HS-5 (cell line): ENCODE measurements at regions not wholly inside any gene's neighbourhood (a gene's known extent, or its start where the extent isn't known, plus 50 kb on each side); places are given as distances from the start of the nearest gene placed in this dataset.
"Not testable (repeated sequence)": the region's sequence is repeated elsewhere in the genome, so short reads cannot be mapped to it uniquely, and the experiment has no call there.

Experiments used
- DNase-seq: peaks from one replicate; pipeline ENCODE4 v3.0.0-alpha.2; 2012; ENCODE audit warnings: low read depth

DNA sequence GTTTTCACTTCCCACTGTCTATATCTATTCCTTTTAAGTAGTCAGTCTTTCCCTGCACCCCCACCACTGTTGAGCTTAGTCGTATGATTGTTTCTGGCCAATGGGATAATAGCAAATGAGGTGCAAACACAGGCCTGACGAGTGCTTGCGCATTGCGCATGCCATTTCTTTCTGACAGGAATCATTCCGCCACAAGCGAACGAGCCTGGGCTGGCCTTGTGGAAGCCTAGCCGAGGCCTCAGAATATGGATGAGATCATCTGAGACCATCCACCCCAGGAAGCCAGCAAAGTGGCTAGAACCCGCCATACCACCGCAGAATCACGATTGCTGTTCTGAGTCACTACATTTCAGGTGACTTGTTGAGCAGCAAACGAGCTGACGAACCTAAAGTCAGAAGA lies 52.2 kb upstream of the PRL start:
- no peak for DNase-seq

DNA sequence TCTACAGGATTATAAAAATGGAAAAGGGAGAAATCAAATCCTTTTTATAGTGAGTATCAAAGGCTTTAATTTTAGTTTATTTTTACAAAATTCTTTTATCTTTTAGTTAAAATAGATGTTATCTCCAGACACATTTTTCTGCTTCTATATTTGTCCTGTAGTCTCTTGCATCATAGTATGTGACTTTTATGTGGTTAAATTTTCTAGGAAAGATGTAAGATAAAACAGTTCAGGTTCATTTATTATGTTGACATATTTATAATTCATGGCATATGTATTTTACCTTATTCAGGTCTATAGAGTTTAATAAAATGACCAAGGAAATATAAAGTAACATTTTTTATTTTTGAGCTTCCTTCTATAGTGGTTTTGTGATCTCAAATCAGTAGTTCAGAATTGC lies 52.7 kb upstream of the PRL start:
- no peak for DNase-seq

DNA sequence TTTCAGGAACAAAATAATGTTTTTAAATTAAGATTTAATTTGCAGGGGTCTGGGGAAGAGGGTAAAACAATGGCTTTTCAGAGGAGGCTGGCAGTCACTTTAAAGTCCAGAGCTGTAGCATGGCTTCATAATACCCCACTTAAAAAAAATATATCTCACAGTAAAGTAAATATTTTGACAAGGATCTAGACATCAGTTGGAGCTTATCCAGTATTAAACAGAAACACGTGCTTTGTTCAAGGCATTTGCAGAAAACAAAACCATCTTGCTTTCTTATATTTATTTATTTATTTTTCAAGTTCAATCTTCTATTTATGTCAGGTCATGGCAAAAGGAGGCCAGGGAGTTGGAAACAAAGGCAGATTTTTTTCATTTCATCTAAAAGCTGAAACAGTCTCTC lies 53.3 kb upstream of the PRL start:
- DNase-seq, result no peak

DNA sequence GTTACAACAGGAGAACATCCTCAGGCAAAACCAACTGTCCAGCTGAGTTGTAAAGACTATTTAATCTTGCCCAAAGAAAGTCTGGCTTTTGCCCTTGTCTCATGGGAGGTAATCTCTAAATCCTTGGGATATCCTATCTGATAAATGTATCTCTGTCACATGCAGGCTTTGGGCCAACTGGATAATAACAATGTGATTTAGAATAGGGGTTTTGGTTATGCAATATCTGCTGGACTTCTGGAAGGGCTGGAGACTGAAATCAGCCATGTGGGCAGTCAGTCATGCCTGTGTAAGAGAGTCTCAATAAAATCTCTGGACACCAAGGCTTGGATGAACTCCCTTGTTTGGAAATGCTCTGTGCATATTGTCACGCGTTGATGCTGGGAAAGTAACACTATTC lies 56.3 kb upstream of the PRL start:
- no peak for DNase-seq

DNA sequence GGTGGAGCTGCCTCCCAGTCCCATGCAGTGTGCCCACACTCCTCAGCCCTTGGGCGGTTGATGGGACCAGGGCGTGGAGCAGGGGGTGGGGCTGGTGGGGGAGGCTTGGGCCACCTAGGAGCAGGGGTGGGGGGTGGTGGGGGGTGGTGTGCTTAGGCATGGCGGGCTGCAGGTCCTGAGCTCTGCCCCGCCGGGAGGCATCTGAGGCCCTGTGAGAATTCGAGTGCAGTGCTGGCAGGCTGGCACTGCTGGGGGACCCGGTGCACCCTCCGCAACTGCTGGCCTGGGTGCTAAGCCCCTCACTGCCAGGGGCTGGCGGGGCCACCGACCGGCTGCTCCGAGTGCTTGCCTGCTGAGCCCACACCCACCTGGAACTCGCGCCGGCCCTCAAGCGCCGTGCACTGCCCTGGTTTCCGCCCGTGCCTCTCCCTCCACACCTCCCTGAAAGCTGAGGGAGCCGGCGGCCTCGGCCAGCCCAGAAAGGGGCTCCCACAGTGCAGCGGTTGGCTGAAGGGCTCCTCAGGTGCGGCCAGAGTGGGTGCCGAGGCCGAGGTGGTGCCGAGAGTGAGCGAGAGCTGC lies 59.6 kb upstream of the PRL start:
- DNase-seq, result no peak

DNA sequence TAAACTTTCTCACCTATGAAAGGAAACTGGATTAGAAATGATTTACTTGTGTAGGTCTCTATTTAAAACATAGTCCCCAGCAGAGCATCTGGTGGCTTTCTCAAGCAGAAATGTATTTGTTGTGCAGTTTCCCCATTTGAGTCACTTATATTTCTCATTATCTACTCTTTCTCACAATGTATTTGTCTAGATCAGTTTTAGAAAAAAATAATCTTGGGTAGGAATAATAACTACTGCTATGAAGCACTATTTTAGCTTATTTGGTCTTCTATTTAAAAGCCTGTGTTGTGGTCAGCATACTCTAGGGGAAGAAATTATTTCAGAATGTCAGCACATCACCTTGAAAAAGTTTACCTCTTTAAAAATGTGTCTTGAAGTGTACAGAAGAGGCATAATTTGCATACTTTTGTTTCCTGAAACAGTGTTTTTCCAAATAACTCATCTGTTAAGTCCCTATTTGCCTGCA lies 60.9 kb upstream of the PRL start:
- DNase-seq, result no peak

DNA sequence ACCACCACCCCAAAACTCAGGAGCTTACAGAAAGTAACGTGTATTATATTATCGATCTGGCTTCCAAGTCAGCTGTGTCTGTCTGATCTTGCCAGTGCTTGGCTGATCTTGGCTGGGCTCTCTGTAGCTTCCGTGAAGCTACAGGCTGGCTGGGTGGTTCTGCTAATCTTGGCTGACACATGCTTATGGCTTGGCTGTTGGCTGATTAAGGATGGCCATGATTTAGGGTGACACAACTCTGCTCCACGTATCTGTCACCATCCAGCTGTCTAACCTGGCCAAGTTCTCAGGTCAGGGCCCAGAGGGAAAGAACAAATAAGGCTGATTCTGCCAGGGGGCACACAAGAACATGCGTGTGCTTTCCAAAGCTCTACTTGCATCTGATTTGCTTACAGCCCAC lies 64.7 kb upstream of the PRL start:
- DNase-seq, result no peak

DNA sequence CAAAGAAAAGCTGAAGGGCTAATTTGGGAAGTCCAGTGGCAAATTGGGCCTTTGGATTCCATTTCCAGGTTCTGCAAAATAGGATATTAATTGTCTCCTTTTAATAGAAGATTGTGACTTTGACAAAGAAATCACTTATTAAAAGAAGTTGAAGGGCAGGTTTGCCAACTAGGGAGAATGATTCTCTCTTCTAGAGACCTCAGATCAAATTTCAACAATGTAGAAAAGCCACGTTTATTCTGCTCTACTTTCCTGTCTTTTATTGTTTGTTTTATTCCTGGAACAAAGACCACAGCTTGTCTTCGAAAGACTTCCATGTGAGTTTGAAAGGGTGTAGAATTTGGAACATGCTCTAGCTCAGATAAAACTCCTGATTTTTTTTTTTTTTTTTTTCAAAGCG lies 65.5 kb upstream of the PRL start:
- DNase-seq, result no peak

DNA sequence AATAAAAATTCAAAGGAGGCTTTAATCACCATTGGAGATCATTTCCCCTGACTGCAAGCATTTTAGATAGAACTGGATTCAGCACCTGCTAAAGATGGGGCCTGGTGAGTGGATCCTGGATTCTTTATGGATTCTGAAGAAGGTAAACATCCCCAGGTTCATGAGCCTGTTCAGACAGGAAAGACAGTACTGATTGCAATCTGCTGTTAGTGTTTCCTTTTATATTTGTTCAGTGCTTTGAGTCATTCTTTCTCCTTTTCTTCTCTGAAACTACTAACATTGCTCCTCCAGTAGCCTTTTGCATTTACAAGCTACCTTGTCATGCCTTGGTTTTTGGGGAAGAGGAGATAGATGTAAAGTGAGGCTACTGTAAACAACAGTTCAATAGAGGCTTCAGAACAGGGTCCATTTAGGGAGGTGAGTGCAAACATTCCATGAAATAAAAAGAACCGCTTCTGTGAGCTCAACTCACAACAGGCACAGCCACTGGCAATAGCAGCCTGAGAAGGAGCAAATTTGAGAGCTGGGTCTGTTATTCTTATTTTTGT lies 66.4 kb upstream of the PRL start:
- no peak for DNase-seq

DNA sequence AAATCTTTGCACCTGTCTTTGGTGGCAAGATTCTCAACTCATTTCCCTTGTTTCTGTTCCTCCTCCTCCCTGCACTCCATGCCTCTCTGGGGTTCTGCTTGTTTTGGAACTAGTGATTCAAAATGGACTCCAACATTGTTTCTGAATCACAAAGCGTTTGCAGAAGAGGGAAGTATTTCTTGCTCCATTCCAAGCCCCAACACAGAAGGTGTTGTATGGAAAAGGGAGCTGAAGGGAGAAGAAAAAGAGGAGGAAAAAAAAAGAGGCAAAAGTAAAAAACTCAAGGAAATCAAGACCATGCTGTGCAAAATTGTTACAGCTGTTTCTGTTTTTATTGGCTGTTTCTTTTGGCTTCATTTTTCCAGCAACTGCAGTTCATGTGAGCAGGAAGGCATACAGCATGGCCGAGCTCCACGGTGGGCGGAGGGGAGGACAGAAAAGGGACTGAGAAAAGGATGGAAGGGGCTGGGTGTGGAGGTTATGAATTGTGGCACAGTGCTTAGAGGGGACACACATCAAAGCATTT lies 66.9 kb upstream of the PRL start:
- DNase-seq, result no peak

DNA sequence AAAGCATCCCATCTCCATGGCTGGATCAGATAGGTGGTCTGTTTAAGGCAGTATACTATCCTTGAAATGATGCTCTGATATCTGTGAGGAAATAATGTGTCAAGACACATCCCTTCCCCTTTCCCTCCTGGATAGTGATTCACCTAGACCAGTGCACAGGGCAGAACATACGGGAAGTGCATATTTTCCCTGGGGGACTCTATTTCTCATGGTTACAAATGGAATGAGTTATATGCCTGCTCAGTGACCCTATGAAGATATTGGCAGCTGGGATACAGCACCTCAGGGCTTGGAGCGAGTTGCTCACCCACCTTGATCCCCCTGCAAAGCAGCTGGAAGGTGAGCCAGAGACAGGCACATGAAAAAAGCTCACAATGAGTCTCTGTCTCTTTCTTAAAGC lies 67.5 kb upstream of the PRL start:
- DNase-seq, result no peak

DNA sequence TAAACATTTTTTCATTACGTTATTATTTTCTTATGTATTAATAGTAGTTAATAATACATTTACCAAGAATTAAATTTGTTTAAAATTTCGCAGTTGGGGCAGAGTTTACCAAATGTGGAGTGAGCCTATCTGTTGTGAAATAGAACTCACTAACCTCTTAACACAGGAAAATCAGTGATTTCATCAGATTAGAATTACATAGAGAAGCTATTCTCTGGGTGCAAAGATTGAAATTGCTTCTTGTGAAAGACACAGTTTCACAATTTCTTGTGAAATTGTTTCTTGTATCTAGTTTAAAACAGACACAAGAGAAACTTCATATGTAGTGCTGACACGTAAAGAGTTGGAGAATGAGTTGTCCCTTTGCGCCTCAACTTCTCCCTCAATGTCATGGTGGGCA lies 69.4 kb upstream of the PRL start:
- DNase-seq, result no peak

DNA sequence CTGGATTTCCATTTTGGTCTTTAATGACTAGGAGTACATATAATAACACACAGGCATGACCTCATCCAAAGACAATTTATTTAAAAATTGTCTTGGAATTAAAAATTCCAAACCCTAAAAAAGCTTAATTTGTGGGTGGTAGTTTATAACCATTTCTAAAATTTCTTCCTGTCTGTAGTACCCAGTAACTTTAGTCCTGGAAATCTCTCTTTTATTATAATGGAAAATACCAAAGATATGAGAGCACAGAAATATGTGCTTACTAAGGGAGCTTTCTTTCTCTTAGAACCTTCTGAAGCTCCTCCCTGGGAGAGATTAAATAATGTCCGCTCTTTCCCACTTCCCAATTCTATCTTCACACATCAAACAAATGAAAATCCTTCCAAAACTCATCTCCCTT lies 70.5 kb upstream of the PRL start:
- no peak for DNase-seq

DNA sequence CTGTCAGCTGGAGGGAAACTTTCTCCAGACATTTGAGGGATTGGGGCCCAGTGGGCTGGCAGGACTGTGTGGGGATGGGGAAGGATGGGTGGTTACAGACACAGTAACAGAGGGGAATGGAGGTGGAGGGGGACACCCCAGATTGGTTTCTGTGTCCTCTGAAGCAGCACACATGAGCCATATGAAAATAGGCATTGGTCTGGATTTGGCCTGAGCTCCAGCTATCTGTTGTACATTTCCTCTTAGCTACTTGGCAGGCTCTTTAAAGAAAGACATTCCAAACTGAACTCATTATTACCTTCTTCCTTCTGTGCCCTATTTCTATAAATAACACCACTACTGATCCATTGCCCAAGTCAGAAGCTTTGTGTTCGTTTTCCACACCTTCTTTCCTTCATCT lies 72.0 kb upstream of the PRL start:
- DNase-seq, result no peak

DNA sequence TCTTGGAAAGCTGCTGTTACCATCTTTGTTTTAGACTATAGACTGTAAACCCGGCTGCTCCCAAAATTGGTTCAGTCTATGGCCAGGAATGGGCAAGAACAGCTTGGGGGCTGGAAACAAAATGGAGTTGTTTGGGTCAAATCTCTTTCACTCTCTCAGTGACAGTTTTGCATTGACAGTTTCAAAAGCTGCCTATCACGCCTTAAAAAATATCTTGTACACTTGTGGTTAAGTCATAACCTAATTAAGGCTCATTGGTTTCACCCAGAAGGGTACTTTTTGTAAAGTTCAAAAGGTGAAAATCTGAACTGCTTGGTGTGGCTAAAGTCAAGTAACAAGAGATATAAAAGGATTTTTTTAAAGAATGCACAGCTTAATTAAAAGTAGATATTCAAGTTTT lies 76.1 kb upstream of the PRL start:
- no peak for DNase-seq

DNA sequence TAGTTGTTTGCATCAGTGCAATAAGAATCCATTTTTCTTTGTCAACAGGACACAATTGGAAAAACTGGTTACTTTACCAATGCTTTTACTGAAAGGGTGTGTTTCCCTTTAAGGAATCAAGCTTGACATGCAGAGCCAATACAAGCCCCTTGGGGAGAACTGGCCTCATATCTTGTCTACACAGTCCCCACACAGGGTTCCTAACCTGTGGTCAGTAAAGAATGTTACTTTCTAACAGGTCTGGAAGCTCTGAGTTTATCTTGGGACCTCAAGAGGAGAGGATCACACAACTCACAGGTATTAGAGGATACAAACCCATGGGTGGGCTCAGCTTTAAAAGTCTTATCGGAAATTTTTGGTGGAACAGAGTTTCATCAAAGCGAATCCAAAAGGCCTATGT lies 78.1 kb upstream of the PRL start:
- not testable (repeated sequence) for DNase-seq

DNA sequence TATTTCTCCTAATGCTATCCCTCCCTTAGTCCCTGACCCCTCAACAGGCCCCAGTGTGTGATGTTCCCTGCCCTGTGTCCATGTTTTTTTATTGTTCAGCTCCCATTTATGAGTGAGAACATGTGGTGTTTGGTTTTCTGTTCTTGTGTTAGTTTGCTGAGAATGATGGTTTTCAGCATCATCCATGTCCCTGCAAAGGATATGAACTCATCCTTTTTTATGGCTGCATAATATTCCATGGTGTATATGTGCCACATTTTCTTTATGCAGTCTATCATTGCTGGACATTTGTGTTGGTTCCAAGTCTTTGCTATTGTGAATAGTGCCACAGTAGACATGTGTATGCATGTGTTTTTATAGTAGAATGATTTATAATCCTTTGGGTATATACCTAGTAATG lies 79.5 kb upstream of the PRL start:
- not testable (repeated sequence) for DNase-seq

DNA sequence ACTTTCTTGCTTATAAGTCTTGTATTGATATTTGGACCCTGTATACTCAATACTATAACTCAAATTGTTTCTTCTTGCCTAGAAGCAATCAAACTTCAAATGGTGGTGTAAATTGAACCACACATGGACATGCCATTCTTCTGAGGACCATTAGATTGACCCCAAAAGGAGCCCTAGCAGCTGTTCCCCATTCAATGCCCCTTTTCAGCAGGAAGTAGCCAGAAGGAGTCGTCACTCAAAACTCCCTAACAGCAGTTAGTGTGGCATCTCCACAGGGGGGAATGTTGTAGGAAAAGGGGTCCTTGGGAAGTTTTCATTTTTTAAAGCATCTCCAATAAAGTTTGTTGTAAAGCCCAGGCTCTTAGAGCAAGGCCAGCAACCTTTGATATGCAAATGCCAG lies 81.7 kb upstream of the PRL start:
- DNase-seq, result not testable (repeated sequence)

DNA sequence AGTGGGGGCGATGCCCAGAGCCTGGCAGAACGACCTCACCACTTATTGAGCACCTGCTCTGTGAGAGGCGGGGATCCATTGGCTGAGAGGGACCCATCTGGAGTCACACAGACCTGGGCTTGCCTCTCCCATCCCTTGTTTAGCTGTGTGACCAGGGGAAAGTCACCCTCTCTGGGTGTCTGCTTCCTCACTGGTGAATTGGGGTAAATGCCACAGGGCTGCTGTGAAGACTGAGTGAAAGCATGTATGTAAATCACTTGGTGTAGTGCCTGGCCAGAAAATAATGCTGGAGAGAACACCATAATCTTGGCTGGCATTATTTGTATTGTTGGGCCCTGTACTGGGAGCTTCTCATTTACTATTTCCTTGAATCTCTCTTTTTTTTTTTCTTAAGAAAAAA lies 83.4 kb upstream of the PRL start:
- DNase-seq, result no peak

DNA sequence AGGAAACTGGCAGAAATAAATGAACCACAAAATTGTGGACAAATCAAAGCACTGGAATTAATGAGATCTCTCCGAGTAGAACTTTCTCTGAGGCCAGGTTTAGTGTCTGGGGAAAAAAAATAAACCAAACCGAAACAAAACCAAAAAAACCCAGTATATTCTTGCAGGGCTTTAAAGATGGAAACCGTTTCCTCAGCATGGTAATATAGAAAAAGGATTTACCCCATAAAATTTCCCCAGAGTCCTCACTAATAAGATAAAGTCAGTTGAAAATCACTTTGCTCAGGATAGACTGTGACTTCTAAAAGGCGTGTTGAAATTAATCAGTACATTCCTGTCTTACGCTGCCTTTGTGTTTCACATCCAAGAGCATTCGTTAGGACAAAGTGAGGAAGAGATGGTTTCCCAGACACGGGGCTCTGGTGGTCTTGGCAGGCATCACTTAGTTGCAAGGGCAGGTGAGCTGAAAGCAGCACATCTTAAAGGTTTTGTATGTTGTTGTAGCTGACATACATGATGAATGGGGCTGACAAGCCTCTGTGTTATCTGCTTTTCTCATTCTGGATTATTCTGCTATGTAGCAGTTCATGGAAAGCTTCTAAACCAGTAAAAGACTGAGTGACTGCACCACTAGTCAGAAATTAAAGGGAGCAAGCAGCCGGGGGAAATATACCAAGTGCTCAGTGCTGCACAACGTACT lies 85.2 kb upstream of the PRL start:
- no peak for DNase-seq

DNA sequence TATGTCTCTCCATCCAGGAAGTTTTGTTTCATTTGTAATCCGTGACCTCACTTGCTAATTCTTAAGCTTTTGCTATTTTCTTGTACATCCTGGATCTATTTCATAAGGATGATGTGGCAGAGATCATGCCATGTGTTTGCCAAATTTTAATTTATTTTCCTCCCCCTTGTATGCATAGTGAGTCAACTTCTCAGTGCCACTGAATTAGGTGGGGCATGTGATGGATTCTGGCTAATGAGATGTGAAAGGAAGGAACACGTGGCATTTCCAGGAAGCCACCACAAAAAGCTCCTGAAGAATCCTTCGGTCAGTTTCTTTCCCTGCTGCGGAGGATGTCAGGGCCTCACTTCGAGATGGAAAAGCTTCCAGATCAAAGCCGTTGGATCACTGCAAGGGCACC lies 86.2 kb upstream of the PRL start:
- DNase-seq, result no peak

DNA sequence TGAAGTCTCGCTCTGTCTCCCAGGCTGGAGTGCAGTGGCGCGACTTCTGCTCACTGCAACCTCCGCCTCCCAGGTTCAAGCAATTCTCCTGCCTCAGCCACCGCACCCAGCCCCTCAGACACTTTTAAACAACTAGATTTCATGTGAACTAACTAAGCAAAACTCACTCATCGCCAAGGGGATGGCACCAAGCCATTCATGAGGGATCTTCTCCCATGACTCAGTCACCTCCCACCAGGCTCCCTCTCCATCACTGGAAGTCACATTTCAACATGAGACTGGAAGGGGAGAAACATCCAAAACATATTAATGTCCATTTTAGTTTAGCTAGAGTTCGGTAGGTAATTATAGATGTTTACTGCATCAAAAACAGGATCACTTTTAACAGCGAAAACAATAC lies 95.9 kb upstream of the PRL start:
- DNase-seq, result no peak

DNA sequence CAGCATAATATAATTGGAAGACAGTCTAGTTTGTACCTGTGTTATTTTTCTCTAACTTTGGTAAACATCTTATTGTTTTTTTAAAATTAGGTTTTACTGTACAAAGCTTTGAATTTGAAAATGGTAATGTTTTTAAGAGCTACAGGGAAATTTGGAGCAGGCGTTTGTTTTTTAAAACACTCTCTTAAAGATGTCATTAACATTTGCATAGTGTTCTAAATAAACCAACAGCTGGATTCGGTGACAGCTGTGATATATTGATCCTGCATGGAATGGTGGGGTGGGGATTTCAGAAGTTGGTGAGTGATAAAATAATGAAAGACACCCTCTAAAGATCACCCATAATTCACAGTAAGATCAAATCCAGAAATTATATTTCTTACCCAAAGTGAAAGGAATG lies 97.9 kb upstream of the PRL start:
- no peak for DNase-seq

DNA sequence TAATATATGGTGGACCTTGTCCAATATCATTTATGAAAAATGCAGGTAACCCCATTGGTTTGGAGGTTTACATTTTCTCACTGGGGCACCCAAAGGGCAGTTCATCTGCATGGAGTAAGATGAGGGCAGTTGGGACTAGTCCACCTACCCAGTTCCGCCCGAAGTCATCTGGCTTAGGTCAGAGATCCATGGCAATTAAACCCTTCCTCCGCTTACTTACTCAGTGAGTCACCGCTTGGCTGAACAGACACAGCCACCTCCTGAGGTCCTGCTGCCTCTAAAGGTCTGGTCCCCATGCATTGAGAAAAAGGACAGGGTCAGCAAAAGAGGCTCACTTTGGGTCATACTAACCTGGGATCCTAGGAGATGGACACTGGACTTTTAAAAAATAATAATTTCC lies 102.9 kb upstream of the PRL start:
- no peak for DNase-seq
